ENCODE measurements at regions not wholly inside any gene's neighbourhood (a gene's known extent, or its start where the extent isn't known, plus 50 kb on each side); places are given as distances from the start of the nearest gene placed in this dataset.

- TF ChIP-seq CTCF (IDR thresholded peaks at IDR 0.05; ENCODE audit: extremely low read depth in 1 of 2, insufficient read depth in 1 of 2, low read depth in 1 of 2, low read length in 2 of 2) (no peak), POLR2AphosphoS5 (IDR thresholded peaks at IDR 0.05; ENCODE audit: insufficient read depth, low read depth, low read length) (no peak), GATA2 (IDR thresholded peaks at IDR 0.05; ENCODE audit: insufficient read depth, insufficient read length, low read depth, low read length) (no peak), MYC (IDR thresholded peaks at IDR 0.05; ENCODE audit: low read depth, low read length) (no peak), POLR2A (IDR thresholded peaks at IDR 0.05; ENCODE audit: low read depth, low read length) (no peak), JUN (IDR thresholded peaks at IDR 0.05; ENCODE audit: borderline replicate concordance, insufficient read depth, insufficient read length, low read depth) (no peak)
These were observed 120.2 kb upstream of the MAP3K4 start for GRCh38 chr6:160871320-160871719.

Data from endothelial cell of umbilical vein (primary cell).